ENCODE measurements at regions not wholly inside any gene's neighbourhood (a gene's known extent, or its start where the extent isn't known, plus 50 kb on each side); places are given as distances from the start of the nearest gene placed in this dataset.
A peak's percentile ranks its signal among the peaks of the same experiment; 100 is the strongest.
"Not testable (repeated sequence)": the region's sequence is repeated elsewhere in the genome, so short reads cannot be mapped to it uniquely, and the experiment has no call there.

DNA sequence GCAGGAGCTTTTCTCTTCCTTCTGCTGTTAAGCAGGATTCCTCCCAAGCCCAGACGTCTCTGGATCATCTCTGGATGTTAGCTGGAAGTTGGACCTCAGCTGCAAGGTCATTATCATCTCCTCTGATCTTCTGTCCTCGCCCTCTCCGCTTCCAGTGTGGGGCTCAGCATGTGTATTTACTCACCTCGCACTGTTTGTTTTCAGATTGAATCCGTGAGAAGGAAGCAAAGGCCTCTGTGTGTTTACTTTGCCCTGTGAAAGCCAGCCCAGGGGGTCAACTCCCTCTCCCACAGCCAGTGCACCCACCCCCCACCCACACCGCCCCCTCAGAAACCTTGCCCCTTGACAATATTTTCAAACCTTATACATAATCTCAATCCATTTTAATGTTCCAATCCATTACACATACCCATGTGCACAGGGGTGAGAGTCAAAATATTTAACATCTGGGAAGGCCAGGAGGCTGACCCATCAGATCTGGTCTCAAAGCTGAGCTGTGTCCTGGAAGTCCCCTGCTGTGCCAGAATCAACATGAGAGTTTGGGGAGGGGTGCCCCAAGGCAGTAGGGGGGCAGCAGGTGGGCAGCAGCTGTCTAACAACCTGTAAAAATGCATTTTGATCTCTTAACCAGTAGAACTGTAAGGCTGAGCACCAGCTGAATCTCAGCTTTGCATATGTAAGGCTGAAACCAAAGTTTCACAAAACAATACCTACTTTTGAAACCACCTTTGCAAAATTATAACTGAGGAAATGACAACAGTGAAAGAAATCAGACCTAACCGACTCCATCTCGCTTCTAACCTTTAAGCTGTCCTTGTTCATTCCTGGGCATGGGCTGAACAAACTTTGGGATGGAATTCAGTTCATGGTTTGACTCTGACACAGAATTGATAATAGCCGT lies 157.9 kb downstream of the ZNF664 start:
- peak; percentile 35 for DNase-seq (ENCODE audit: low spot score)

DNA sequence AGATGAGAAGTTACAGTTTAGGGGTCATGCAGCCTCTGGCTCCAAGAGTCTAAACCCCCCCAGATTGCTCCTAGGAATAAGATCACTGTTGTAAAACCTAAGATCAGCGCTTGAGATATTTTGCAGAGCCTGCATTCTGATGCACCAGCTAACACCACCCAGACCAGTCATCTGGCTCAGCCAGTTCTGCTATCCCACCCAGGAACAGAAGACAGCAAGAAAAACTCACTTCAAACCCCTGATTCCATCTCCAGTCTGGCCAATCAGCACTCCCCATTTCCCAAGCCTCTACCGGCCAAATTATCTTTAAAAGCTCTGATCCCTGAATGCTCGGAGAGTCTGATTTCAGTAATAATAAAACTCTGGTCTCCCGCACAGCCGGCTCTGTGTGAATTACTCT lies 158.6 kb downstream of the ZNF664 start:
- no peak for DNase-seq (ENCODE audit: low spot score)

DNA sequence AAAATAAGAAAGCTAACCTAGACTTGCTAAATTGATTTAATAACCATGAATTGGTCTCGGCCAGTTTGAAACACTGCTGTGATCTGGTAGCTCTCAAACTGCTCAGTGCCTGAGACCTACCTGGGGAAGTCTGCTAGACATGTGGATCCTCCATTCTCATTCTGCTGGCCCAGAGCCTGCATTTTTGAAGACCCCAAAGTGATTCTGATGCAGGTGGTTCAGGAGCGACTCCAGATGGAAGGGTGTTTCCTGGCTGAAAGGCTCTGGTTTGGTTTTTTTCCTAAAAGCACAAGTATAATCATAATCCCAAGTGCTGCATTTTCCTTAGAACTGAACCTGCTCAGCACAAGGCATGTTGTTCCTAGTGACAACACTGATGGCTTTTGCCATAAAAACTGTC lies 159.5 kb downstream of the ZNF664 start:
- DNase-seq (ENCODE audit: low spot score), result no peak

DNA sequence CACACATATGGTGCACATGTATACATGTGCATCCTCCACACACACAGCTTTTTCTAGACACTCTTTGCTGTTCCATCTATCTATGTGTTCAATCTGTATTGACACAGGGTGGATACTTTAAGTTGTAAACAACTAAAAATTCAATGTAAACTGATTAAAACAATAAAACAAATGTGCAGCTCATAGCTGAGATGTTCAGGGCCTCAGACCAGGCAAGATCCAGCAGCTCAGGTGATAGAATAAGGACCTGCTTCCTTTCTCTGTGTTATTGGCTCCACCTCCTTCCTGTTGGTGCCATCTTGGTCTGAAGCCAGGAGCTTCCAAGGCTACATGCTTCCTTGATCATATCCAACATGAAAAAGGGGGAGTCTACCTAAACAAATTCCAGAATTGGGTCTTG lies 158.1 kb upstream of the RFLNA start:
- DNase-seq (ENCODE audit: low spot score), result no peak

DNA sequence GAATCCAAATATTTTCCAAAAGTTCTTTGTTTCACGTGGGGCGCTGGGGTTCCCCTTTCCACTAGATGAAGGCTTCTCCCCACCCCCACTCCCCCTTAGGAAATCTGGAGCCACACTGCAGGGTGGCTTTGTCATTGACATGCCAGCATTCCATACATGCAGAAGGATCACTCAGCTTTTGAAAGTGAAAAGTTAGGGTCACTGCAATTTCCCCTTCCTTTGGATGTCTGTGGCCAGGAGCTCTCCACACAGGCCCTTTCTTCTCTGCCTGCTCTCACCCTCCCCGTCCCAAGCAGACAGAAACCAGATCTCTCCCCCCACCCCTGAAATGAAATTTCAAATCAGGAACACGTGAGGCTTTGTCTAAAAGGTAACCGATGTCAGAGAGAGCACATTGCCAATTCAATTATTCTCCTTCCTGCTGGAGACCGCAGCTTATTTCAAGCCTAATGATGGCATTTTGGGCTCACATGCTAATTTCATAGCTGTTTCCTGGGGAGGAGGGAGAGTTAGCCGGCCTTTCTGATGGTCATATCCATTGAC lies 153.9 kb upstream of the RFLNA start:
- no peak for DNase-seq (ENCODE audit: low spot score)

DNA sequence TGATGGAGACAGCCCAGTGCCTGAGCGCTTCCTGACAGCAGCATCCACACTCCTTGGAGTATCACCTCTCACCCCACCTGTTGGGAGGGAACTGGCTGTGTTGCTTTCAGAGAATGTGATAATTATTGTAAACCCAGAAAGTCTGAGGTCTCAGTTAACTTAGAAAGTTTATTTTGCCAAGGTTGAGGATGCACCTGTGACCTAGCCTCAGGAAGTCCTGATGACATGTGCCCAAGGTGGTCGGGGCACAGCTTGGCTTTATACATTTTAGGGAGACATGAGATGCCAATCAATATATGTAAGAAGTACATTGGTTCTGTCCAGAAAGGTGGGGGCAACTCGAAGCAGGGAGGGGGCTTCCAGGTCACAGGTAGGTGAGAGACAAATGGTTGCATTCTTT lies 153.3 kb upstream of the RFLNA start:
- not testable (repeated sequence) for DNase-seq (ENCODE audit: low spot score)

DNA sequence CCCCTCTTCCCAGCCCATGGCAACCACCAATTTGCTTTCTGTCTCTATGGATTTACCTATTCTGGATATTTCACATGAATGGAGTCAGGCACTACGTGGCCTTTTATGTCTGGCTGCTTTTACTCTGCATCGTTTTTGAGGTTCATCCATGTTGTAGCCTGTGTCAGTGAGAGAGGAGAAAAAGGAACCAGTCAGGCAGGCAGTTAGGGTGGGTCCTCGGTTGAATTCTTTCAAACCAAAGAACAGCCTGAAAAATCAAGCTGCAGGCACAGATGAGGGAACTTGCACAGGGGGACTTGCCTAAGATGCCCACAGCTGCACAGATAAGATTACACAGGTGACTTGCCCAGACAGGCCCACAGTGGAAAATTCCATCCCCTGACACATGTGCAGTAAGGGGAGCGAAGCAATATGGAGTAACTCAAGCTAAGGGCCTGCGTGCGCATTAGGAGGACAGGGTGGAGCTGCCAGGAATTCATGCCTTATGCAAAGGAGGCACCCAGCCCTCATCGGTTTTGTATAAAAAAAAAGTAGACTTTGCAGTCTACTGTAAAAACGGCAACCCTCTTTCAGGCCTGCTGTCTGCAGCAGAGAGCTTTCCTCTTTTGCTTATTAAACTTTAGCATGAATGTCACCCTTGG lies 152.4 kb upstream of the RFLNA start:
- DNase-seq (ENCODE audit: low spot score), result no peak

DNA sequence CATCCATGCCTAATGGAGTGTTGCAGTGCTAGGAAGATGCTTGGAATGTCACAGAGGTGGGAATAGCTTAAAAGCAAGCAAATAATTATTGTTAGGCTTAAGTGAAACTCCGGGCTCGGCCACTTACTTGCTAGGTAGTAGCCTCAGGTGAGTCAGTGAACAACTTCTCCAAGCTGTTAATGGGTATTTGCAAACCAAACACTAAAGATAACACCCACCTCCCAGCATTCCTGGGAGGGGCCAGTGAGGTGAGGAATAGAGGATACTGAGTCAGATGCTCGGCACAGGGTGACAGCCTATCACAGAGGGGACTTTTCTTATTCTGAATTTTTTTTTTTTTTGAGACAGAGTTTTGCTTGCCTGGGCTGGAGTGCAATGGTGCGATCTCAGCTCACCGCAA lies 151.2 kb upstream of the RFLNA start:
- no peak for DNase-seq (ENCODE audit: low spot score)

DNA sequence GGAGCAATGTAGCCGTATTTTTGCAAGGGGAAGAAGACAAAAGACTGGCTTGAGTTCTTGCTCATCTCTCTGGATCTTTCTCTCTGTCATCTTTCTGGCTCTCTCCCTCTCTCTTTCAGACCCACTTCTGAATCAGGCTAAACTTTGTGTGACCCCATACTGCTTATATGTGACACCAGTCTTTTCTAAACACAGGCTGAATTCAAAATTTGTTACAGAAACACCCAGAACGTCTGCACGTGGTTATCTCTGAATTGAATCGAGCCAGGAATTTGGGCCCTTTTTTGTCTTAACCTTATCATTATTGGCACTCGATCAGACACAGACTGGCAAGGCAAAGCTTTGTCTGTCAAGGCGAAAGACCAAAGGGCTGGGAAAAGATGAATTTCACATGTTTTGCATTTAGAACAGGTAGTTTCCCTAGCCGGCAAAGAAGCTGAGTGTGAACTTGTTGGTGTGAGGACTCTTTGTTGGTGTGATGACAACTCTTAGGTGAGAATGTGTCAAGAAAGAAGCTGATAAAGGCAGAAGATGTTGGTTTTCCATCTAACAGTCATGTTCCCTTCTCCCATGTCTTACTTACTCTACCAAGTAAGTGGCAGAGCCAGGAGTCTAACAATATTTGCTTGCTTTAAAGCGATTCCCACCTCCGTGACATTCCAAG lies 150.2 kb upstream of the RFLNA start:
- no peak for DNase-seq (ENCODE audit: low spot score)

DNA sequence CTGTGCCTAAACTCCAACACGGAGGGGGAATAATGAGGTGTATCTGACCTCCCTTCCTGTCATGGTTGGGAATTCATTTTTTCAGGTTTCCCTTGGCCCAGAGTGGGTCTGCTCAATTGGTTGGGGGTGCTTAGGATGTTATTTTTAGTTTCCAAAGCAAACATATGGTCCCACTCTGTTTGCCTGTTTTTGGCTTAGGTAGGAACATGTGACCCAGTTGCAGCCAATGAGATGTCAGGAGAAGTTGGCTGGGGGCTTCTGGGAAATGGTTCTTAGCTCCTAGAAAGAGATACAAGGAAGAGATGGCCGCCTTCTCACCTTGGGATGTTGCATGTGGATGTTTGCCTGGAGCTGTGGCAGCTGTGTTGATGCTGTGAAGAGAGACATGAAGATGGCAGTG lies 147.9 kb upstream of the RFLNA start:
- DNase-seq (ENCODE audit: low spot score), result no peak

DNA sequence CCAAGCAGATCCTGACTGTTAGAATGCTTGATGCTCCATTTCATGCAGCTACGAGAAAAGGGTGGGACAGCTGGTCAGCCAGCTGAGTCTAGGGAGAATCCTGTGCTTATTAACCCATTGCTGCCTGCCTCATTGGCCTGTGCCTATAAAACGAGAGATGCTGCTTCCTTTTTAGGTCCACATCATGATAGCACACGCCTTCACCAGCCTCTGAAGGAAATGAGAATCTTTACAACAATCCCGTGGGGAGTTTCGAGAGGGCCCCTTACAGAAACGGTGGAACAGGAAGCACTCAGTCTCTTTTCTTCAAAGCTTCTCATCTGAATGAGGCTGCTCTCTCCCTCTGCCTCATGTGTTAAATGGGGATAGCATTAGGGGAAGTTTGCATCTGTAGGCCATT lies 147.3 kb upstream of the RFLNA start:
- no peak for DNase-seq (ENCODE audit: low spot score)

DNA sequence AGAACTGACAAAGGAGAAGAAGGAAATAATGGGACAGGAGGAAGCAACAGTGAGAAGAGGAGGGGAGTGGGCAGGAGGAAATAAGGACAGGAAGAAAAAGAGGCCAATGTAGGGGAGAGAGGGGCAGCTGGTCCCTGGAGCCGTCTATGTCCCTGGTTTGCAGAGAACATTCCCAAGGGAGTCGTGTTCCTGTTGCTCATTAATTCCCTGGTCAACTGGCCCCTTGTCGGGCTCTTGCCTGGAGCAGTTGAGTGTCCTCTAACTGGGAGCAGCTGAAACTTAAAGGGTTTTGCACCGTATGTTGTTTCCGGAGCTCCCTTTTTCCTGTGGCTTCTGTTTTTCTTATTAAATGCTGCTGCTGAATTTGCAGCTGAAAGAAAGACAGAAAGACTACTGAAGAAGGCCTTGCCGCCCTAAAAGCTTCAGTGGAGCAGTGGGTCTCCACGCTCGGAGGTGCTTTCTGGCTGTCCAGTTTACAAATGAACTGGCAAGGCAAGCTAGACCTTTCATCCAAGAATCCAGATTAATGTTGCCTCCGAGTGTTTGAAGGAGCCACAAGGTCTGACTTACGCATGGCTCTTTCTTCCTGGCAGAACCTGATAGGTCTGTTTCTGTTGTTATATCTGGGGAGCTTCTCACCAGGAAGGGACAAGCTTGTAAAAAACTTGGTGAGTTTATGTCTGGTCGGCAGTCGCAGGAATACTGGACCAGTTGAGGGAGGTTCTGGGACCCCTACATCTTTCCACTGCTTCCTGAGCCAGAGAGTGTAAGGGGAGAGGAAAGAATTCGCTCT lies 146.2 kb upstream of the RFLNA start:
- DNase-seq (ENCODE audit: low spot score), result no peak

DNA sequence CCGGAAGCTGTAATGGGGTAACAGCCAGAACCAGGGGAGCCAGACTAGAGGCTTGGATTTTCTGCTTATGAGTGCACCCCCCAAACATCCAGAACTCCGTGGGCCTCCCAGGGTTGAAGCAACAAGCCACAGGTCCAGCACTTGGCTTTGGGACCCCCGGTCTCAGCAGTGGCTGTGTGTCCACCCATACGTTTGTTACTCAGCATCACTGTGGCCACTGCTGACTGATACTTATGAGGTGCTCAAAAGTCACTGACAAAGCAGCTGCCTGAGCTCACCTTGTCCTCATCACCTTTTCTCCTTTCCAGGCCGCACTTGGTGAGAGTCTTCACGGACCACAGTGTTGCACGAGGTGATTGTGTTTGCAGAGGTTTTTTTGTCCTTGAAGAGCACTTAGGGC lies 145.6 kb upstream of the RFLNA start:
- no peak for DNase-seq (ENCODE audit: low spot score)

DNA sequence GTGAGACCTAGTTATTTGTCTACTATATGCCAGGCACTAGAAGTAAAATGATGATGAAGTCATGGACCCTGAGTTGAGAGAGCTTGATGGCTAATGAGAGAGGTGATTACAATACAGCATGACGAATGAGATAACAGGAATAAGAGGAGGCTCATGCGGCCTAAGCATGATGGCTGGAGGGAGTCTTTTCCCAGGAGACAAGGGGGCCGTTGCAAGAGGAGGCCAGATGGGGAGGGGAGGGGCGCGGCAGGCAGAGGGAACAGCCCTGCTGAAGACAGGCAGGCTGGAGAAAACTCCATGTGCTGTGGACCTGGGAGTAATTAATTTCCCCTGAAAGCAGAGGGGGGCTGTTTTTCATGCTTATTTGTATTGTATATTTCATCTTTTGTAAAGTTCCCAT lies 144.7 kb upstream of the RFLNA start:
- DNase-seq (ENCODE audit: low spot score), result no peak

DNA sequence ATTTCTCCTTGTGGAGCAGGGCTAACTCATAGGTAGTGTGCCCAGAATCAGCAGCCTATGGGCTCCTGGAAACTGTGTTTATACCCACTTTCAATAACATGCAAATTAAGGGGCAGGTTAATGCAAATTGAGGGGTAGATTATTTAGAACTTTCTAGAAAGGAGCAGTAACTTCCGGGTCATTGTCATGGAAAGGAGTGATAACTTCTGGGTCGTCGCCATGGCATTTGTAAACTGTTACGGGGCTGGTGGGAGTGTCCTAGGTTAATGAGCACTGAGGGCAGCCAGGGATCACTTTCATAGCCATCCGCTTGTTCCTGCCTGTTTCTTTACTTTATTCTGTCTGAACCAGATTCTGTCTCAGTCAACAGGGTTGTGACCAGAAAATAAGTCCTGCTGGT lies 143.3 kb upstream of the RFLNA start:
- DNase-seq (ENCODE audit: low spot score), result no peak

DNA sequence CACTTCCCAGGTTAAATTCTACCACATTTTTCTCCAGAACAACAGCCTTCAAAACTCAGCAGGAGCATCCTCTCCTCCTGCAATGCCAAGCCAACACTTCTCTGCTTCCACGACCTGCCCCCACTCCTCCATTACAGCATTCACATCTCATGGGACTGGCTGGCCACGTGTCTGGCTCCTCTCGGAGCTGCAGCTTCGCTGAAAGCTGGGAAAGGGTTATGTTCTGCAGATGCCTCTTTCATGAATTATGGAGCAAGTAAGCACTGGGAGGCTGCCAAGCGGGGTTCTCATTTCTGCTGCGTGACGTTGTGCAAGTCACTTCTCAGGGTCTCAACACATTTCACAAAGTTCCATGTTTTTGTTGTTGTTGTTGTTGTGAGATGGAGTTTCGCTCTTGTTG lies 142.2 kb upstream of the RFLNA start:
- no peak for DNase-seq (ENCODE audit: low spot score)

DNA sequence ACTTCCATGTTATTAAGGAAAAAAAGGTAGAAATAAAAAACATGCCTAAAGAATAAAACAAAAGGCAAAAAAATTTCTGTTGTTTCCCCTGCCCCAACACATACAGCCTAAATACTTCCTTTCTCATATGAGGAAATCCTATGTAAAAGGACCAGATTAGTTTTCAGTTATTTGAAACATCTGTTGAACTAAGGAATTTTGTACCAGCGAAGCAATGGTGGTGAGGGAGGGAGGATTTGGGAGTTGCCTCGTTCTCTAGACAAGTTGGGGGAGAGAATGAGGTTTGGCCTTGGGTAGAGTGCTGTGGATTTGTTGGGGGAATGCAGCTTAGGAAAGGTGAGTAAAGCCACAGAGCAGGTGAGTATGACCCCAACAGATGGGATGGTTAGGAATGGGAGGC lies 141.5 kb upstream of the RFLNA start:
- no peak for DNase-seq (ENCODE audit: low spot score)

DNA sequence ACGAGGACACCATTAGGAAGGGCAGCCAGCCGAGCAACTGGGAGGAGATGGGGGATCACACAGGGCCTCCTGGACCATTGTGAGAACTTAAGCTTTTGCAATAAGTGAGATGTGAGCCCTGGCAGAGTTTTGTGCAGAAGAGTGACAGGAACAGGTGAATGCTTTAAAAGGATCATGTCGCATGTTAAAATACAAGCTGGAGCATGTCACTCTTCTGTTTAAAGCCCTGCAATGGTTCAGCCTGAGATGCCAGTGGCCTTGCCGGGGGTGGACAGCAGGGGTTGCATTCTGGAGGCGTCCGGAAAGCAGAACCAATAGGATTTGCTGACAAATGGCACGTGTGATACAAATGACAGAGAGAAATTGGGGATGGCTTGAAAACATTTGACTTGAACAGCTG lies 137.5 kb upstream of the RFLNA start:
- DNase-seq (ENCODE audit: low spot score), result no peak

DNA sequence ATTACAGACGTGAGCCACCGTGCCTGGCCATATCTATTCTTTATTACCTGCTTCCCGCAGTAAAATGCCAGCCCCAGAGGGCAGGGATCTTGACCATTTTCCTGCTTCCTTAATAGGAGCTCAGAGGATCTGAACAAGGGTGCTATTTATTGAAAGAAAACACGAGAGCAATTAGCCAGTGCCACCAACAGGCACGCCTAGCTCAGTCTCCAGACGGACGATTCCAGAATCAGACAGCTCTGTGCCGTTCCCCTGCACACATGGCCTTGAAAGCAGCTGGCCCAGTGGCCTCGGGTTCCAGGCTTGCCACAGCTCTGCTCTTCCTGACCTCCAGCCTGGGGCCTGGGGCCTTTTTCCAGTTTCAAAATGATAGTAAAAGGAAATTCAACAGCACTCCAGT lies 135.2 kb upstream of the RFLNA start:
- no peak for DNase-seq (ENCODE audit: low spot score)

DNA sequence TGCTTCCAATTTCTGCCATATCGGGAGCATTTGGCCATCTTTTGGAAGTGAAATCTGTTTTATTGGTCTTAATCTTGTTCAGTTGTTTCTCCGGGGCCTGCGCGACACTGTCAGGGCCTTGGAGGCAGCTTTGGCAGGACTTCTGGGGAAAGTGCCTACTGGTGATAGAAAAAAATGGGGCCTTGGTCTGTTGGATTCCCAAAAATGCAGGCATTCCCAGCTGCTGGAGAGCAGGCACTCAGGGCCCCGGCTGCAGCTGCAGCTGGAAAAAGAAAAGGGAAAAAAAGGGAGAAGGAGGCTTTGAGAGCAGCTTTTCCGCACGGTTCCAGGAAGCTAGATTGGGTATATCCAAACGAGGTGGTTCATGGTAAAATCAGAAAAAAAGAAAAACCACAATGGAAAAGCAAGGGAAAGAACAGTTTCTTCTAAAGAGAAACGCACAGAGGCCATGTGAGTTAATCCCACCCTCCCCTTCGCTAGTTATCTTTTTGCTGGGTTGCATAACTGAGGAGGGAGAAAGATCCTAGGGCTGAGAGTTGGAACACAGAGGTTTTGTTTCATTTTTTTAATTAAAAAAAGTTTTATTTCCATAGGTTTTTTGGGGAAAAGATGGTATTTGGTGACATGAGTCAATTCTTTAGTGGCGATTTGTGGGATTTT lies 134.7 kb upstream of the RFLNA start:
- no peak for DNase-seq (ENCODE audit: low spot score)

DNA sequence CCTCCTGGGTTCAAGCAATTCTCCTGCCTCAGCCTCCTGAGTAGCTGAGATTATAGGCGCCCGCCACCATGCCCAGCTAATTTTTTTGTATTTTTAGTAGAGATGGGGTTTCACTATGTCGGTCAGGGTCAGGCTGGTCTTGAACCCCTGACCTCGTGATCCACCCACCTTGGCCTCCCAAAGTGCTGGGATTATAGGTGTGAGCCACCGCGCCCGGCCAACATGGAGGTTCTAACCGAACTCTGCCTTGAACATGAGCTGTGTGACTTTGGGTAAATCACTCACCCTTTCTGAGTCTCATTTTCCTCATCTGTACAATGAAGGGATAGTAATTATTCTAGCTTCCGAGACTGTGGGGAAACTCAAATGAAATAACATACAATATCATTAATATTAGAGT lies 133.5 kb upstream of the RFLNA start:
- DNase-seq (ENCODE audit: low spot score), result not testable (repeated sequence)
